RPMI8226 (cell line): ENCODE measurements at regions not wholly inside any gene's neighbourhood (a gene's known extent, or its start where the extent isn't known, plus 50 kb on each side); places are given as distances from the start of the nearest gene placed in this dataset.

Experiments used
- DNase-seq: peaks from one replicate; pipeline ENCODE4 v3.0.0-alpha.2; 2015

- DNase-seq = no peak
Measured at GRCh38 chr15:97129674-97130073, 799.2 kb downstream of the NR2F2 start.

DNA sequence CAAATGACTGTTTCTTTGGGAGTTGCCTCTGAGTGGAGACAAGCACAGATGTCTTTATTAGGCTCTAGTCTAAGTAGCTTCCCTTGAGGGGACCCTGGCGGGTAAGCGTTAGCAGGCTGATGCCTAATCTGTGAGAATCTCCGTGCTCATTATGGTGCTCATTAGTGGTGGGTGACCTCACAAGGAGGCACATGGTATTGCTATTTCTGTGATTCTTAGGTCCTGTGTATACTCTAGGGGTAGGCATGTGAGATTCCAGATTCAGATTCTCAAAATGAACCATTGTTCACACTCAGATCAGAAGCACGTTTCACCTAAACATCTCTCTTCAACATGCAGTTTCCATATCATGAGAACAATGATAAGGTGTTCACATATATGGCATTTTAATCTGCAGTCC is 809.7 kb downstream of the NR2F2 start:
- no peak for DNase-seq

DNA sequence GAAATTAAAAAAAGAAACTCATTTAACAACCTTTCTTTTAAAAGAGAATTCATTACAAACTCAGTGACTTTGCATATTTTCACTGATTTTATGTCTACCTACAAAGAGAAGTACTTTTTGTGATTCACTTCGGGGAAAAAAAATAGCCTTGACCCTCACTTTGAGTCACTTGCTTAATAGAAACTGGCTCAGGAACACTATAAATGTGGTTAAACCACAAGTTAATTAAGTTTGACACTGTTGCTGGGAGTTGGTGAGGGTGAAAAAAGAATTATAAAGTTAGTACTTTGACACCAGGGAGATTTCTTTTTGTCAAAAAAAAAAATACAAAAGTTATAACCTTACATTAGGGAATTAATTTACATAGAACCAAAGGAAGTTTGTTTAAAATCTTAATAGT is 810.9 kb downstream of the NR2F2 start:
- DNase-seq = no peak

- no peak for DNase-seq
Measured at GRCh38 chr15:97141871-97142270, 811.4 kb downstream of the NR2F2 start.

DNA sequence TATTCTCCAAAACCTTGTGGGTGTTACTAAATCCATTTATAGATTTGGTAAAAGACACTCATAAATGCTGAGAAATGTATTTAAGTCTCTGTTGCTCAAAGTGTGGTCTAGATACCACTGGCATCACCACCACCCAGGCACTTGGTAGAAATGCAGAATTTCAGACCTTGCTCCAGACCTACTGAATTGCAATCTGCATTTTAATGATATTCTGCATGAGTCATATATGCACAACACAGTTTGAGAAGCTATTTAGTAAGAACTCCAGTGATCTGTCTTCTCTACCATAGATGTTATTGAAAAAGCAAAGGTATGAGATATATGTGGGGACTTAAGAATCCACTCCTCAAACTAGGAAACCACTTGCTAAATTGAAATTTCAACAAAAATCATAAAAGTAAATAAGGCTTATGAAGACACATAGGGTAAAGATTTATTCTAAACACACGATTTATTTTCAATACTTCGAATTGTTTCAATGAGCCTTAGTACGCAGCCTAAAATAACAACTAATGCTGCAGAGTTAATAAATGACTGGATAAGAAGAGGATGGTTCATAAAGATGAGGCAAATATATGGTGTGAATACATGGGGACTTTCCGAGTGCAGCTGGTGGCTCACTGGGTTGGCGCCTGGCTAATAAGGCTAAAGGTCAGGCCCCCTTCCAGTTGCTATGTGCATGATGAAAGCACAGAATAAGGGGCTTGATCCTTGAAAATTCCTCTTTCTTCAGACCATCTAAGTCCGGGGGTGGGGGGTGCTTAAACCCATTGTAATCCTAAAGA is 813.3 kb downstream of the NR2F2 start:
- DNase-seq = no peak

GRCh38 chr15:97144377-97144711 is 813.8 kb downstream of the NR2F2 start:
- no peak for DNase-seq

- no peak for DNase-seq
Measured at GRCh38 chr15:97146929-97147870, 813.3 kb upstream of the ARRDC4 start.

GRCh38 chr15:97153356-97153965 is 807.0 kb upstream of the ARRDC4 start:
- DNase-seq = no peak

GRCh38 chr15:97156739-97157265 is 803.7 kb upstream of the ARRDC4 start:
- no peak for DNase-seq

- DNase-seq = no peak
Measured at GRCh38 chr15:97162805-97163495, 797.6 kb upstream of the ARRDC4 start.

- no peak for DNase-seq
Measured at GRCh38 chr15:97165205-97165604, 795.3 kb upstream of the ARRDC4 start.

GRCh38 chr15:97168704-97169475 is 791.6 kb upstream of the ARRDC4 start:
- DNase-seq = no peak

- DNase-seq = no peak
Measured at GRCh38 chr15:97171556-97171955, 788.9 kb upstream of the ARRDC4 start.

- DNase-seq = no peak
Measured at GRCh38 chr15:97174886-97175540, 785.5 kb upstream of the ARRDC4 start.

- DNase-seq = no peak
Measured at GRCh38 chr15:97177151-97177577, 783.3 kb upstream of the ARRDC4 start.

GRCh38 chr15:97182581-97182980 is 777.9 kb upstream of the ARRDC4 start:
- no peak for DNase-seq

GRCh38 chr15:97189162-97189780 is 771.2 kb upstream of the ARRDC4 start:
- no peak for DNase-seq

DNA sequence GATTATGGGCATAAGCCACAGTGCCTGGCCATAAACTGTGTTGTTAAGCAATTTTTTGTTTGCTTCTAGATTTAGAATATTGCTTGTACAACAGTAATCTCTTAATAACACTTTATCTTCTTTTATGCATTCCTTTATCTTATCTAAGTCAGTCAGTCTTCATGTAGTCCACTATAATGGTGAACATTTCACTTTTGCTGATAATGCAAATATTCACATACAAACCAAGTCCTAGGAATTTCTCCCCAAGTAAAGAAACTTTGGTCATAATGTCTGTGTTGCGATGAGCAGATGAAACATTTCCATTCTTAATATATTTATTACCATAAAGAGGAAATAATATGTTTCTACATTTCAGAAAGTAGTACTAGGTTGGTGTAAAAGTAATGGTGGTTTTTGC is 765.8 kb upstream of the ARRDC4 start:
- DNase-seq = no peak

GRCh38 chr15:97196048-97197014 is 764.2 kb upstream of the ARRDC4 start:
- no peak for DNase-seq
